CD4-positive, alpha-beta T cell (primary cell): ENCODE measurements at regions not wholly inside any gene's neighbourhood (a gene's known extent, or its start where the extent isn't known, plus 50 kb on each side); places are given as distances from the start of the nearest gene placed in this dataset.

Experiments used
- ATAC-seq: fragments of 200-7000 bp; cut with Tn5 transposase; one replicate; pipeline ENCODE4 v1.10.0; 2022; ENCODE audit warnings: mild to moderate bottlenecking; ENCODE audit not compliant: poor library complexity
- CTCF ChIA-PET: fragments of 350-600 bp; sonication (Branson Sonifier 250); formaldehyde crosslinking; loops from one replicate; lab custom pipeline; 2021; ENCODE audit warnings: antibody characterized with exemption, inconsistent platforms; lab: Charles Lee
- POLR2A ChIA-PET: fragments of 350-600 bp; sonication (Branson Sonifier 250); formaldehyde crosslinking; loops from one replicate; lab custom pipeline; 2021; ENCODE audit warnings: antibody characterized with exemption, inconsistent platforms; lab: Charles Lee
- DNase-seq, 14 experiments: peaks; one replicate each; pipeline ENCODE4 v3.0.0-alpha.2; 2013 to 2020; ENCODE audit warnings: mixed read lengths in 2 of 14
- H3K27ac ChIP-seq, 2 donors: one replicate each; pipeline versions ENCODE4 v1.5.1 to v1.7.0; 2013; ENCODE audit warnings: low read length in 2 of 2, low read depth in 1 of 2, mild to moderate bottlenecking in 1 of 2
- H3K27me3 ChIP-seq, 2 experiments: 1 replicate in 1 of 2; 2 replicates in 1 of 2; pipeline versions ENCODE4 v1.6.1 to v1.7.0; 2013; ENCODE audit warnings: low read length in 2 of 2, control low read depth in 1 of 2, mild to moderate bottlenecking in 1 of 2, moderate library complexity in 1 of 2; ENCODE audit not compliant: insufficient read depth in 2 of 2, control insufficient read depth in 1 of 2
- H3K36me3 ChIP-seq: one replicate; pipeline ENCODE4 v1.6.1; 2013; ENCODE audit warnings: low read length, control low read depth; ENCODE audit not compliant: insufficient read depth
- H3K4me1 ChIP-seq: one replicate; pipeline ENCODE4 v1.6.1; 2013; ENCODE audit warnings: low read length, control low read depth; ENCODE audit not compliant: insufficient read depth
- H3K4me3 ChIP-seq: one replicate; pipeline ENCODE4 v1.5.1; 2013; ENCODE audit warnings: mild to moderate bottlenecking, low read length, moderate library complexity
- H3K9me3 ChIP-seq, 2 experiments: 1 replicate in 1 of 2; 2 replicates in 1 of 2; pipeline versions ENCODE4 v1.6.1 to v1.7.0; 2013; ENCODE audit warnings: low read length in 2 of 2, mild to moderate bottlenecking in 2 of 2, control low read depth in 1 of 2, moderate library complexity in 1 of 2; ENCODE audit not compliant: control insufficient read depth in 1 of 2, insufficient read depth in 1 of 2
- H3K27ac Mint-ChIP-seq: one replicate; pipeline ENCODE4 v1.8.0; 2020; ENCODE audit warnings: mixed read lengths
- H3K27me3 Mint-ChIP-seq: one replicate; pipeline ENCODE4 v1.8.0; 2021; ENCODE audit warnings: mixed read lengths
- H3K36me3 Mint-ChIP-seq: one replicate; pipeline ENCODE4 v1.8.0; 2021; ENCODE audit warnings: low read depth, mixed read lengths
- H3K4me1 Mint-ChIP-seq: one replicate; pipeline ENCODE4 v1.8.0; 2021; ENCODE audit warnings: low read depth, mixed read lengths
- H3K4me3 Mint-ChIP-seq: one replicate; pipeline ENCODE4 v1.8.0; 2020; ENCODE audit warnings: mild to moderate bottlenecking, mixed read lengths
- H3K9me3 Mint-ChIP-seq: one replicate; pipeline ENCODE4 v1.8.0; 2020; ENCODE audit warnings: mixed read lengths
- intact Hi-C, 2 experiments: fragments of 100-400 bp; cut with DNase I in 1 of 2; cut with micrococcal nuclease in 1 of 2; formaldehyde crosslinking; loops; one replicate each; pipeline versions ENCODE4 v1.15.1 to v1.9.0; 2023 to 2025; cut with DNase I, micrococcal nuclease
- TF ChIP-seq, protein P1 (sequence below): fragments of 200-600 bp; IDR thresholded peaks from one replicate; pipeline ENCODE4 v1.8.0; 2022; ENCODE audit warnings: antibody characterized with exemption, mild to moderate bottlenecking

GRCh38 chr14:22493753-22494152, 95.3 kb downstream of the DAD1 start:
- Histone ChIP-seq H3K36me3 (peaks cover 31% of the 10 kb centered on the region), H3K27me3 (no peaks in the 10 kb centered on the region), H3K9me3 (no peaks in the 10 kb centered on the region), H3K4me3 (peak overlapping the region; percentile 61), H3K4me1 (peaks cover 12% of the 10 kb centered on the region), H3K27ac (peak overlapping the region; percentile 48 to 75)
- POLR2A ChIA-PET: interaction anchor here (0.7 to 25.0 kb wide), 13 partner anchors 9 to 427 kb away, joined by 3 to 412 read pairs (median 4); partner anchors contain the start of gene DAD1
- TF ChIP-seq, protein P1, sequence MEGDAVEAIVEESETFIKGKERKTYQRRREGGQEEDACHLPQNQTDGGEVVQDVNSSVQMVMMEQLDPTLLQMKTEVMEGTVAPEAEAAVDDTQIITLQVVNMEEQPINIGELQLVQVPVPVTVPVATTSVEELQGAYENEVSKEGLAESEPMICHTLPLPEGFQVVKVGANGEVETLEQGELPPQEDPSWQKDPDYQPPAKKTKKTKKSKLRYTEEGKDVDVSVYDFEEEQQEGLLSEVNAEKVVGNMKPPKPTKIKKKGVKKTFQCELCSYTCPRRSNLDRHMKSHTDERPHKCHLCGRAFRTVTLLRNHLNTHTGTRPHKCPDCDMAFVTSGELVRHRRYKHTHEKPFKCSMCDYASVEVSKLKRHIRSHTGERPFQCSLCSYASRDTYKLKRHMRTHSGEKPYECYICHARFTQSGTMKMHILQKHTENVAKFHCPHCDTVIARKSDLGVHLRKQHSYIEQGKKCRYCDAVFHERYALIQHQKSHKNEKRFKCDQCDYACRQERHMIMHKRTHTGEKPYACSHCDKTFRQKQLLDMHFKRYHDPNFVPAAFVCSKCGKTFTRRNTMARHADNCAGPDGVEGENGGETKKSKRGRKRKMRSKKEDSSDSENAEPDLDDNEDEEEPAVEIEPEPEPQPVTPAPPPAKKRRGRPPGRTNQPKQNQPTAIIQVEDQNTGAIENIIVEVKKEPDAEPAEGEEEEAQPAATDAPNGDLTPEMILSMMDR: no peak
- Mint-ChIP-seq H3K27ac (peak overlapping the region; percentile 93), H3K4me3 (peak overlapping the region; percentile 95), H3K27me3 (no peaks in the 10 kb centered on the region), H3K36me3 (peaks cover 100% of the 10 kb centered on the region), H3K4me1 (peaks cover 74% of the 10 kb centered on the region), H3K9me3 (no peaks in the 10 kb centered on the region)
- CTCF ChIA-PET: interaction anchor here (2.0 kb wide), 1 partner anchor 63 kb away, joined by 5 read pairs; no protein-coding TSS in a partner anchor
- DNase-seq: no peak
- ATAC-seq: no peak
- intact Hi-C loops: loop anchor here (2.0 to 10.0 kb wide), 5 partner anchors 13 to 499 kb away; no protein-coding TSS in a partner anchor

DNA sequence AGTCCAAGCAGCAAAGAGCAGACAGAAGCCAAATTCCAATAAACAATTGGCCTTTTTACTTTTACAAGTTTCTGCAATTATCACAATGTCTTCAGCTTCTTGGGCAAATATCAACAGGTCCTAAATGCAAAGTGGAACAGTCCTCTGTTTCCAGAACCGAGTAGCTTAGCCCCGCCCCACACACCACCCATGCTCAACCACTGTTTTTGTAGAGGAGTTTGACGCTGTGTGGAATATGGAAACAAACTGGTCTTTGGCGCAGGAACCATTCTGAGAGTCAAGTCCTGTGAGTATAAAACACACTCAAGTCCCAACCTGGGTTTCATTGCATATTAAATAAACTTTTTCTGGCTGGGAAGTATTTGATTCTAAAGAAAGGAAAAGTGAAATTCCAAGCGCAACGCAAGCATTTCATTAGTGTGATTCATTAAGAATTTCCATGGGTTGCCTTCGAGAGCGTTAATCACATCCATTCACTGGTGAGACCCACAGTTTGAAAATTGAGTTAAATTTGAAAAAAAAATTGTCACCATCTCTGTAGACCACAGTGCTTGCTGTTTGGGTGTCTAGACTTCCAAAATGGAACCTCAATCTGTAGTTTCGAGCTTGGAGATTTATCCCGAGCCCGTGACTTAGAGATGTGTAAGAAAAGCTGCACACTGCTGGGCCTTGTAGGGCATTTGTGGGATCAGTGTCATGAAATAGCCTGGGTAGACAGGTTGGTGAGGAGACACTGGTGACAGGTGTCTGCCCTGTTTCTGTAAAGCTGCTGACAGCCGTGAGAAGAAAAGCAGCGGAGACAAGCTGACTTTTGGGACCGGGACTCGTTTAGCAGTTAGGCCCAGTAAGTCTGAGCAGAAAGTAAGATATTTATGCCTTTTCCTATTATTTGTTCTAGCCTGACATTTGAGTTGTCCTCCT, 96.1 kb downstream of the DAD1 start:
- intact Hi-C loops: loop anchor here (2.0 to 10.0 kb wide), 5 partner anchors 14 to 498 kb away; no protein-coding TSS in a partner anchor
- H3K36me3 Mint-ChIP-seq: peaks cover 99% of the 10 kb centered on the region
- ATAC-seq (peak; percentile 27), DNase-seq (peak in 4 of 14 experiments; percentile 31 to 59 (median 38))
- H3K9me3 Mint-ChIP-seq: no peaks in the 10 kb centered on the region
- Histone ChIP-seq H3K4me3 (peak overlapping the region; percentile 61), H3K27me3 (no peaks in the 10 kb centered on the region), H3K9me3 (no peaks in the 10 kb centered on the region), H3K27ac (peak overlapping the region; percentile 52 to 75), H3K36me3 (peaks cover 26% of the 10 kb centered on the region), H3K4me1 (peaks cover 12% of the 10 kb centered on the region)
- peaks cover 74% of the 10 kb centered on the region for H3K4me1 Mint-ChIP-seq
- ChIA-PET POLR2A (interaction anchor here (0.8 to 25.0 kb wide), 11 partner anchors 8 to 173 kb away, joined by 3 to 412 read pairs (median 4); partner anchors contain the start of gene DAD1), CTCF (interaction anchor here (1.2 to 2.0 kb wide), 2 partner anchors 64 to 77 kb away, joined by 4 to 5 read pairs; no protein-coding TSS in a partner anchor)
- no peaks in the 10 kb centered on the region for H3K27me3 Mint-ChIP-seq
- TF ChIP-seq, protein P1: no peak
- peak overlapping the region; percentile 93 for H3K27ac Mint-ChIP-seq
- peak overlapping the region; percentile 95 for H3K4me3 Mint-ChIP-seq
